Keratinocyte (primary cell): ENCODE measurements at regions not wholly inside any gene's neighbourhood (a gene's known extent, or its start where the extent isn't known, plus 50 kb on each side); places are given as distances from the start of the nearest gene placed in this dataset.

ENCODE experiments used
- DNase-seq: peaks from one replicate; pipeline ENCODE4 v3.0.0-alpha.2; 2011; ENCODE audit warnings: low read depth, missing footprints, low spot score
- FAIRE-seq: peaks from 2 replicates; lab custom pipeline; 2011; peaks lifted over from hg19 to GRCh38; lab: Jason Lieb, UNC
- H2AFZ ChIP-seq: 2 replicates; pipeline ENCODE4 v1.6.0; 2012; ENCODE audit warnings: low read length, control low read depth, inconsistent platforms; ENCODE audit not compliant: control insufficient read depth
- H3K27ac ChIP-seq: 2 replicates; pipeline ENCODE4 v1.5.1; 2011; ENCODE audit warnings: low read length; ENCODE audit not compliant: control insufficient read depth, insufficient read depth
- H3K27me3 ChIP-seq: 3 replicates; pipeline ENCODE4 v1.6.0; 2011; ENCODE audit warnings: low read length; ENCODE audit not compliant: control insufficient read depth, insufficient read depth; ENCODE audit errors: extremely low read depth
- H3K36me3 ChIP-seq, 2 experiments: 2 replicates in 1 of 2; 3 replicates in 1 of 2; pipeline ENCODE4 v1.5.1; 2011; ENCODE audit warnings: low read length in 2 of 2, mild to moderate bottlenecking in 1 of 2; ENCODE audit not compliant: control insufficient read depth in 2 of 2, insufficient read depth in 2 of 2; ENCODE audit errors: extremely low read depth in 1 of 2
- H3K4me1 ChIP-seq: 3 replicates; pipeline ENCODE4 v1.5.1; 2011; ENCODE audit warnings: low read length; ENCODE audit not compliant: control insufficient read depth, insufficient read depth; ENCODE audit errors: extremely low read depth
- H3K4me2 ChIP-seq: 3 replicates; pipeline ENCODE4 v1.6.0; 2011; ENCODE audit warnings: low read depth, low read length; ENCODE audit not compliant: control insufficient read depth, insufficient read depth; ENCODE audit errors: extremely low read depth
- H3K4me3 ChIP-seq, 3 experiments: fragments of 200-600 bp in 1 of 3; sonication (generic) in 1 of 3; 2 replicates in 2 of 3; 3 replicates in 1 of 3; pipeline ENCODE4 v1.5.1; 2011 to 2016; ENCODE audit warnings: low read length in 3 of 3, mild to moderate bottlenecking in 3 of 3, control low read depth in 2 of 3, inconsistent platforms in 1 of 3, low read depth in 1 of 3, mixed read lengths in 1 of 3, mixed run types in 1 of 3, moderate library complexity in 1 of 3; ENCODE audit not compliant: control insufficient read depth in 2 of 3, insufficient read depth in 2 of 3; ENCODE audit errors: extremely low read depth in 1 of 3
- H3K79me2 ChIP-seq: 2 replicates; pipeline ENCODE4 v1.6.0; 2012; ENCODE audit warnings: low read length; ENCODE audit not compliant: control insufficient read depth, insufficient read depth
- H3K9ac ChIP-seq: 3 replicates; pipeline ENCODE4 v1.6.0; 2011; ENCODE audit warnings: low read length; ENCODE audit not compliant: control insufficient read depth, insufficient read depth; ENCODE audit errors: extremely low read depth
- H3K9me1 ChIP-seq: 3 replicates; pipeline ENCODE4 v1.6.0; 2011; ENCODE audit warnings: low read length; ENCODE audit not compliant: control insufficient read depth, insufficient read depth; ENCODE audit errors: extremely low read depth
- H3K9me3 ChIP-seq: 2 replicates; pipeline ENCODE4 v1.5.1; 2012; ENCODE audit warnings: low read depth, low read length; ENCODE audit not compliant: control insufficient read depth
- H4K20me1 ChIP-seq: 3 replicates; pipeline ENCODE4 v1.6.0; 2011; ENCODE audit warnings: low read length; ENCODE audit not compliant: control insufficient read depth, insufficient read depth; ENCODE audit errors: extremely low read depth
- EZH2 ChIP-seq: IDR thresholded peaks from one replicate; pipeline ENCODE4 v1.6.1; 2012; ENCODE audit warnings: inconsistent platforms, mild to moderate bottlenecking, low read length, moderate library complexity
- dilution Hi-C: fragments of 300-500 bp; cut with MboI; formaldehyde crosslinking; loops from one replicate; pipeline ENCODE4 v1.7.0; 2020; ENCODE audit warnings: low sequenced_read_pairs; ENCODE audit not compliant: extremely low pct_ligation_motif_present
- TF ChIP-seq, protein P1 (sequence below), 3 experiments: IDR thresholded peaks in 1 of 3; conservative IDR thresholded peaks in 1 of 3; optimal IDR thresholded peaks in 1 of 3; 2 replicates in 2 of 3; 3 replicates in 1 of 3; pipeline versions ENCODE3 to v1.5.1; 2011; ENCODE audit warnings: low read length in 3 of 3, mild to moderate bottlenecking in 3 of 3, moderate library complexity in 2 of 3, control low read depth in 1 of 3, inconsistent platforms in 1 of 3; ENCODE audit not compliant: insufficient read depth in 2 of 3; ENCODE audit errors: extremely low read depth in 1 of 3

DNA sequence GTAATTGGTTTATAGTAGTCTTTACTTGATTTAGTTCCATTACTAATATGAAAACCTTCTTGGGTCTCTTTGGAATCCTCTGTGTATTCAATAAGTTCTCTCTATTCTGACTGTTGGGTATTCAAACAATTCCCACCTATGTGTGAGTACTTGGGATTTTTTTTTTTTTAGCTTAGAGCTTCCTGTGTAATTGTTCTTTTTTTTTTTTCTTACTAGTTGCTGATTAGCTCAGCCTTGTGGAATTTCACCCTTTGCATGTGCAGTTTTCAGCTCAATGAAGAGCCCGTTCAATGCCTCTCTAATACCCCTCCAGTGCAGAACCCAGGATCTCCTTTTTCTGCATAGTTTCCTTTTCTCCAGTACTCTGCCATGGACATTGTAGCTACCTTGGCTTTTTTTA is 339.1 kb upstream of the GALNT5 start:
- no peaks in the 10 kb centered on the region for H3K79me2 ChIP-seq
- H3K9me3 ChIP-seq, result no peaks in the 10 kb centered on the region
- H3K4me2 ChIP-seq, result no peak overlapping the region
- no peak overlapping the region for H3K9ac ChIP-seq
- H3K27ac ChIP-seq, result no peak overlapping the region
- no peaks in the 10 kb centered on the region for H3K36me3 ChIP-seq
- TF ChIP-seq, protein P1, sequence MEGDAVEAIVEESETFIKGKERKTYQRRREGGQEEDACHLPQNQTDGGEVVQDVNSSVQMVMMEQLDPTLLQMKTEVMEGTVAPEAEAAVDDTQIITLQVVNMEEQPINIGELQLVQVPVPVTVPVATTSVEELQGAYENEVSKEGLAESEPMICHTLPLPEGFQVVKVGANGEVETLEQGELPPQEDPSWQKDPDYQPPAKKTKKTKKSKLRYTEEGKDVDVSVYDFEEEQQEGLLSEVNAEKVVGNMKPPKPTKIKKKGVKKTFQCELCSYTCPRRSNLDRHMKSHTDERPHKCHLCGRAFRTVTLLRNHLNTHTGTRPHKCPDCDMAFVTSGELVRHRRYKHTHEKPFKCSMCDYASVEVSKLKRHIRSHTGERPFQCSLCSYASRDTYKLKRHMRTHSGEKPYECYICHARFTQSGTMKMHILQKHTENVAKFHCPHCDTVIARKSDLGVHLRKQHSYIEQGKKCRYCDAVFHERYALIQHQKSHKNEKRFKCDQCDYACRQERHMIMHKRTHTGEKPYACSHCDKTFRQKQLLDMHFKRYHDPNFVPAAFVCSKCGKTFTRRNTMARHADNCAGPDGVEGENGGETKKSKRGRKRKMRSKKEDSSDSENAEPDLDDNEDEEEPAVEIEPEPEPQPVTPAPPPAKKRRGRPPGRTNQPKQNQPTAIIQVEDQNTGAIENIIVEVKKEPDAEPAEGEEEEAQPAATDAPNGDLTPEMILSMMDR (optimal IDR thresholded peaks at IDR 0.05 in 1 of 3, IDR thresholded peaks at IDR 0.05 in 1 of 3, conservative IDR thresholded peaks at IDR 0.05 in 1 of 3; ENCODE audit: extremely low read depth in 1 of 3, insufficient read depth in 2 of 3, low read length in 3 of 3), result no peak
- no peak for TF ChIP-seq EZH2
- no peaks in the 10 kb centered on the region for H4K20me1 ChIP-seq
- no peaks in the 10 kb centered on the region for H3K4me1 ChIP-seq
- no peak for FAIRE-seq
- dilution Hi-C loops, result no loop called here
- no peak overlapping the region for H2AFZ ChIP-seq
- no peaks in the 10 kb centered on the region for H3K9me1 ChIP-seq
- H3K27me3 ChIP-seq, result no peaks in the 10 kb centered on the region
- no peak for DNase-seq
- H3K4me3 ChIP-seq, result no peak overlapping the region

DNA sequence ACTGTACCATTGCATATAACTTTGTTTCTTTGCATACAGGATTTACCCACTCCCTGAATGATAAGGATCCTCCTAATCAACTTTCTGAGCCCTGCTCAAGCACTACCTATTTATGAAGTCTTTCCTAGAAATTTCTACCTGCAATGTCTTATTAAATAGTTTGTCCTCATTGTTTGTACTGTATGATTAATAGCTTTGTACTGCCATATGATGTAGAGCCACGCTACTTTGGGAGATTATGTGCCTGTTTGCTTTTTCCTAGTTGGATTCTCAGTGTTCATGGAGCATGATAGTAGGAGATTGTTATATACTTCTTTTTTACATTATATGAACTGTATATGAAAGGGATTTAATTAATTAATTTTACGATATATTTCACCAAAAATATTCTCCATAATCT is 327.1 kb upstream of the GALNT5 start:
- no peak for FAIRE-seq
- Histone ChIP-seq H3K27ac (no peak overlapping the region), H4K20me1 (no peaks in the 10 kb centered on the region), H3K27me3 (no peaks in the 10 kb centered on the region), H3K36me3 (no peaks in the 10 kb centered on the region), H3K4me2 (no peak overlapping the region), H3K4me3 (no peak overlapping the region), H3K9ac (no peak overlapping the region), H3K9me1 (no peaks in the 10 kb centered on the region), H3K9me3 (no peaks in the 10 kb centered on the region), H3K4me1 (no peaks in the 10 kb centered on the region), H3K79me2 (no peaks in the 10 kb centered on the region), H2AFZ (no peak overlapping the region)
- dilution Hi-C loops, result no loop called here
- no peak for TF ChIP-seq EZH2
- TF ChIP-seq, protein P1 (optimal IDR thresholded peaks at IDR 0.05 in 1 of 3, IDR thresholded peaks at IDR 0.05 in 1 of 3, conservative IDR thresholded peaks at IDR 0.05 in 1 of 3; ENCODE audit: extremely low read depth in 1 of 3, insufficient read depth in 2 of 3, low read length in 3 of 3), result no peak
- no peak for DNase-seq
